GM18868 (cell line): ENCODE measurements at regions not wholly inside any gene's neighbourhood (a gene's known extent, or its start where the extent isn't known, plus 50 kb on each side); places are given as distances from the start of the nearest gene placed in this dataset.

Experiments
- ATAC-seq: cut with Tn5 transposase; IDR thresholded peaks from one replicate; pipeline ENCODE4 v1.9.1; 2021; ENCODE audit warnings: mild to moderate bottlenecking, moderate library complexity; ENCODE audit not compliant: unreplicated experiment

GRCh38 chr1:5751163-5751540 is 241.1 kb downstream of the NPHP4 start:
- no peak for ATAC-seq

GRCh38 chr1:5750186-5751162 is 241.8 kb downstream of the NPHP4 start:
- no peak for ATAC-seq

- no peak for ATAC-seq
Observed at GRCh38 chr1:5748286-5749225, 243.7 kb downstream of the NPHP4 start.

GRCh38 chr1:5747426-5748285 is 244.6 kb downstream of the NPHP4 start:
- no peak for ATAC-seq

GRCh38 chr1:5746611-5747425 is 245.4 kb downstream of the NPHP4 start:
- ATAC-seq, result no peak

GRCh38 chr1:5745800-5746610 is 246.2 kb downstream of the NPHP4 start:
- peak; percentile 63 for ATAC-seq

- no peak for ATAC-seq
Observed at GRCh38 chr1:5744911-5745799, 247.1 kb downstream of the NPHP4 start.

GRCh38 chr1:5744341-5744740 is 247.9 kb downstream of the NPHP4 start:
- no peak for ATAC-seq

- no peak for ATAC-seq
Observed at GRCh38 chr1:5743435-5744095, 248.7 kb downstream of the NPHP4 start.

- no peak for ATAC-seq
Observed at GRCh38 chr1:5742801-5743200, 249.4 kb downstream of the NPHP4 start.

- no peak for ATAC-seq
Observed at GRCh38 chr1:5742032-5742431, 250.2 kb downstream of the NPHP4 start.

- no peak for ATAC-seq
Observed at GRCh38 chr1:5740865-5741860, 251.1 kb downstream of the NPHP4 start.

- no peak for ATAC-seq
Observed at GRCh38 chr1:5740450-5740849, 251.8 kb downstream of the NPHP4 start.

GRCh38 chr1:5739561-5740078 is 252.6 kb downstream of the NPHP4 start:
- no peak for ATAC-seq

- no peak for ATAC-seq
Observed at GRCh38 chr1:5738911-5739462, 253.2 kb downstream of the NPHP4 start.

GRCh38 chr1:5737081-5737480 is 255.1 kb downstream of the NPHP4 start:
- ATAC-seq, result no peak
